ENCODE measurements at regions not wholly inside any gene's neighbourhood (a gene's known extent, or its start where the extent isn't known, plus 50 kb on each side); places are given as distances from the start of the nearest gene placed in this dataset.

DNA sequence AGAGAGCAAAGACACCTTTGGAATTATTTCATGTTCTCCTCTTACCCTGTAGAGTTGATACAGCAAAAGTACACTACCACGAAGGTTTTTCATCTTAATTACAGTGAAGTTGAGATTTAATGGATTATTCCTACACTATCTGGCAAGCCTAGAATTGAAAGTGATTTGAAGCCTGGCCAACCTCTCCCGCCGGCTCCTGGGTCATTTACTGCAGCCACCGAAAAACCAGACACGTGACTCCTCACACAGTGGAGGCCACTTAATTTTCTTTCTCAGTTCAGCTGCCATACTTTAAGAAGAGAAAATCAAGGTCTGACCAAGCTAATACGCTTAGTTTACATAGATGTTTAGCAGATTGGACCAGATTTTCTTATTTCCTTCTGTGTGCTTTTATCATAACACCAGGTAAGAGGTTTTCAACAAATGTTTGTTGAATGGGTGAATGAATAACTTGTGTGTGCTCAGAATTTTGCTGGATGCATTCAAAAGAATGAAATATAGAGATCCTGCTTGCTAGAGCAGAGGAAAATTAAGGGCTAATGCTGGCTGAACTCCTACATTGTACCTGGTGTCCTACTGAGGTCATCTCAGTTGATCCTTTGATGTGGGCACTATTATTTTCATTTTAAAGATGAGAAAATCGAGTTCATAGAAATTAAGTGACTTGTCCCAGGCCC lies 97.2 kb upstream of the PDE10A start:
- H3K27ac ChIP-seq: no peak overlapping the region
- TF ChIP-seq ZFX (IDR thresholded peaks at IDR 0.05; ENCODE audit: borderline replicate concordance): no peak
- TF ChIP-seq, protein P1, sequence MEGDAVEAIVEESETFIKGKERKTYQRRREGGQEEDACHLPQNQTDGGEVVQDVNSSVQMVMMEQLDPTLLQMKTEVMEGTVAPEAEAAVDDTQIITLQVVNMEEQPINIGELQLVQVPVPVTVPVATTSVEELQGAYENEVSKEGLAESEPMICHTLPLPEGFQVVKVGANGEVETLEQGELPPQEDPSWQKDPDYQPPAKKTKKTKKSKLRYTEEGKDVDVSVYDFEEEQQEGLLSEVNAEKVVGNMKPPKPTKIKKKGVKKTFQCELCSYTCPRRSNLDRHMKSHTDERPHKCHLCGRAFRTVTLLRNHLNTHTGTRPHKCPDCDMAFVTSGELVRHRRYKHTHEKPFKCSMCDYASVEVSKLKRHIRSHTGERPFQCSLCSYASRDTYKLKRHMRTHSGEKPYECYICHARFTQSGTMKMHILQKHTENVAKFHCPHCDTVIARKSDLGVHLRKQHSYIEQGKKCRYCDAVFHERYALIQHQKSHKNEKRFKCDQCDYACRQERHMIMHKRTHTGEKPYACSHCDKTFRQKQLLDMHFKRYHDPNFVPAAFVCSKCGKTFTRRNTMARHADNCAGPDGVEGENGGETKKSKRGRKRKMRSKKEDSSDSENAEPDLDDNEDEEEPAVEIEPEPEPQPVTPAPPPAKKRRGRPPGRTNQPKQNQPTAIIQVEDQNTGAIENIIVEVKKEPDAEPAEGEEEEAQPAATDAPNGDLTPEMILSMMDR (IDR thresholded peaks at IDR 0.05): no peak

DNA sequence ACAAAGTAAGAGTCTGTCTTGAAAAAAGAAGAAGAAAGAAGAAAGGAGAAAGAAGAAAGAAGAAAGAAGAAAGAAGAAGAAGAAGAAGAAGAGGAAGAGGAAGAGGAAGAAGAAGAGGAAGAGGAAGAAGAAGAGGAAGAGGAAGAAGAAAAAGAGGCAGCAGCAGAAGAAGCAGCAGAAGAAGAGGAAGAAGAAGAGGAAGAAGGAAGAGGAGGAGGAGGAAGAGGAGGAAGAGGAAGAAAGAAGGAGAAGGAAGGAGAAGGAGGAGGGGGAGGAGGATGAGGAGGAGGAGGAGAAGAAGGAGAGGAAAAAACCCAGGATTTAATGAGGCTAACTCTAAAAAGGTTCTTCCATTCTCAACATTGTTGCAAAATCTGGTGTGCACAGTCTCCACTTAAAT lies 95.4 kb upstream of the PDE10A start:
- TF ChIP-seq, protein P1 (IDR thresholded peaks at IDR 0.05): no peak
- no peak for TF ChIP-seq ZFX (IDR thresholded peaks at IDR 0.05; ENCODE audit: borderline replicate concordance)
- H3K27ac ChIP-seq: no peak overlapping the region

DNA sequence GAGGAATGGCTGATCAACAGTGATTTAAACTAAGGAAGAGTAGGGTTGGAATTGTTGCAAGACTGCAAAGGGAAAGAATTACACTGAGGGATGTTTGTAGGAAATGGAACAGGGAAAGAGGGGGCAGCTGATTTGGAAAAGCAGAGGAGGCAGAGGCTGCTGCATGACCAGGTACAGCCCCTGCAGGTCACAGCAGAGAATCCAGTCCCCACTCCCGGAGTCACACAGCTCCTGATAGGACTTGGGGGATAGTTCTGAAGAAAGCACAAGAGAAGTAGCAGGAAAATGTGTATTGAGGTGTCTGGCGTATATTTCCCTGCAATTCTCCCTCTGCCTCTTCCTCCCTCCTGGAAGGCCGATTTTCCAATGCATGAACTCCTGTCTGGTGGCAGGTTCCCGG lies 92.5 kb upstream of the PDE10A start:
- no peak overlapping the region for H3K27ac ChIP-seq
- TF ChIP-seq, protein P1 (IDR thresholded peaks at IDR 0.05): no peak
- no peak for TF ChIP-seq ZFX (IDR thresholded peaks at IDR 0.05; ENCODE audit: borderline replicate concordance)

DNA sequence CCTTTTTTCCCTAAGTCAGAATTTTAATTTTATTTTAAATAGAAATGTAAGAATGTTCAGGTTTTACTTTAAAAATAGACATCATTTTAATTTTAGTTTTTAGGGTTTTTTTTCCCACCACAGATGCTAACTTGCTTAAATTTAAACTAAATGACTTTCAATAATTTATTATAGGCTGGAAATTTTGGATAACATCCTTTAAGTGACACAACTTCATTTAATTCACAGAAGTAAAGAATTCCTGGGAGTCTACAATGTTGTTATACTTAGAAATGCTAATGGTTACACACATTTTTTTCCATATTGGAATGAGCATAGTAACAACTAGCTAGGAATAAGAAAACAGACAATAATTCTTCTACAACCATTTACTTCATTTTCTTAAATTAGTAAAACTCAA lies 90.5 kb upstream of the PDE10A start:
- TF ChIP-seq, protein P1 (IDR thresholded peaks at IDR 0.05): no peak
- no peak overlapping the region for H3K27ac ChIP-seq

DNA sequence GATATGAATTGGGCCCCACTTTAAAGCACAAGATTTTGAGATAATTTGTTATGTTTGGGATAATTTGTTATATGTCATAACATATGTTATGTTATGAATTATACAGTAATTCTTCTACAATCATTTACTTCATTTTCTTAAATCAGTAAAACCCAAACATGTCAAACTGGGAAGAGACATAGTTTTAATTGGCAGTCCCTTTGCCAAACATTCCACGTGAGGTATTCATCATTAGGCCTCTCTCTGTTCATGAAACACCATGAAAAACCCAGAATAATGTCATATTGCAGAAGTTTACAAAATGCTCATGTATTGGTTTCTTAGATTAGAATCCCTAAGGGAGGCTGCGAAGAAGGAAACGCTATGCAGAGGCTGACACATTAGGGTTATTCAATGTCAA lies 89.4 kb upstream of the PDE10A start:
- TF ChIP-seq ZFX (IDR thresholded peaks at IDR 0.05; ENCODE audit: borderline replicate concordance): no peak
- TF ChIP-seq, protein P1 (IDR thresholded peaks at IDR 0.05): no peak
- no peak overlapping the region for H3K27ac ChIP-seq

DNA sequence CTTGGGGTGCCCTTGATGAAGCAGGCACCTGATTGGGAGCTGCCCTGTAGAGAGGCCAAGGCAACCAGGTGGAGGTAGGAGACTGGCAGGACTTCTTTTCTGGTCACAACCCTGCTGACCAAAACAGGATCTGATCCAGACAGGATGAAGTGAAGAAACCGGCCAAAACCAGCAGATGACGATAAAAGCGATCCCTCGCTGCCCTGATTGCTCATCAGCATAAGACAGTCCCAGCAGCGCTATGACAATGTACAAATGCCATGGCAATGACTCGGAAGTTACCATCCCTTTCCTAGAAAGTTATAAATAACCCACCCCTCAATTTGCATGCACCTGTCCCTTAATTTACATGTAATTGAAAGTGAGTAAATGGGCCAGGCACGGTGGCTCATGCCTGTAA lies 88.4 kb upstream of the PDE10A start:
- TF ChIP-seq, protein P1 (IDR thresholded peaks at IDR 0.05): no peak
- no peak for TF ChIP-seq ZFX (IDR thresholded peaks at IDR 0.05; ENCODE audit: borderline replicate concordance)
- H3K27ac ChIP-seq: no peak overlapping the region

DNA sequence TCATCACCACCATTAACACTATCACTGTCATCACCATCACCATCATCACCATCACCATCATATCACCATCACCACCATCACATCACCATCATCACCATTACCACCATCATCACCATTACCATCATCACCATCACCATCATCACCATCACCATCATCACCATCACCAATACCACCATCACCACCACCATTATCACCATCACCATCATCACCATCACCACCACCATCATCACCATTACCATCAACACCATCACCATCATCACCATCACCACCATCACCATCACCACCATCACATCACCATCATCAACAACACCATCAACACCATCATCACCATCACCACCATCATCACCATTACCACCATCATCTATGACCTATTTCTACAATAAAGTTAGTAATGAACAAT lies 86.1 kb upstream of the PDE10A start:
- TF ChIP-seq, protein P1 (IDR thresholded peaks at IDR 0.05): no peak
- no peak for TF ChIP-seq ZFX (IDR thresholded peaks at IDR 0.05; ENCODE audit: borderline replicate concordance)
- no peak overlapping the region for H3K27ac ChIP-seq
